Astrocyte (in vitro differentiated cells and primary cell): ENCODE measurements at regions not wholly inside any gene's neighbourhood (a gene's known extent, or its start where the extent isn't known, plus 50 kb on each side); places are given as distances from the start of the nearest gene placed in this dataset.

Source experiments
- DNase-seq: peaks from one replicate; pipeline ENCODE4 v3.0.0-alpha.2; 2010; ENCODE audit warnings: low read depth
- FAIRE-seq: peaks from 2 replicates; lab custom pipeline; 2011; peaks lifted over from hg19 to GRCh38; lab: Jason Lieb, UNC
- H2AFZ ChIP-seq: 2 replicates; pipeline ENCODE4 v1.6.0; 2012; ENCODE audit warnings: low read depth, low read length, inconsistent platforms
- H3K27ac ChIP-seq: 2 replicates; pipeline ENCODE4 v1.5.1; 2011; ENCODE audit warnings: low read depth, low read length, inconsistent platforms
- H3K27me3 ChIP-seq: 2 replicates; pipeline ENCODE4 v1.6.0; 2011; ENCODE audit warnings: low read length, inconsistent platforms; ENCODE audit not compliant: insufficient read depth
- H3K36me3 ChIP-seq: 2 replicates; pipeline ENCODE4 v1.5.1; 2011; ENCODE audit warnings: low read length, inconsistent platforms; ENCODE audit not compliant: insufficient read depth
- H3K4me1 ChIP-seq: 2 replicates; pipeline ENCODE4 v1.5.1; 2011; ENCODE audit warnings: low read length, inconsistent platforms; ENCODE audit not compliant: insufficient read depth
- H3K4me2 ChIP-seq: 2 replicates; pipeline ENCODE4 v1.6.0; 2012; ENCODE audit warnings: low read length, inconsistent platforms
- H3K4me3 ChIP-seq: 2 replicates; pipeline ENCODE4 v1.5.1; 2011; ENCODE audit warnings: low read depth, mild to moderate bottlenecking, low read length, inconsistent platforms; ENCODE audit not compliant: insufficient read depth
- H3K79me2 ChIP-seq: 2 replicates; pipeline ENCODE4 v1.6.0; 2012; ENCODE audit warnings: mild to moderate bottlenecking, low read length, inconsistent platforms; ENCODE audit not compliant: insufficient read depth
- H3K9ac ChIP-seq: 2 replicates; pipeline ENCODE4 v1.6.0; 2012; ENCODE audit warnings: mild to moderate bottlenecking, low read length, inconsistent platforms
- H3K9me3 ChIP-seq: 2 replicates; pipeline ENCODE4 v1.5.1; 2012; ENCODE audit warnings: low read depth, mild to moderate bottlenecking, low read length, inconsistent platforms; ENCODE audit not compliant: insufficient read depth
- H4K20me1 ChIP-seq: 2 replicates; pipeline ENCODE4 v1.6.0; 2012; ENCODE audit warnings: low read length, inconsistent platforms; ENCODE audit not compliant: insufficient read depth
- H3K27ac Mint-ChIP-seq: one replicate; pipeline ENCODE4 v1.8.0; 2021; ENCODE audit warnings: mild to moderate bottlenecking, mixed read lengths; ENCODE audit not compliant: unreplicated experiment
- H3K27me3 Mint-ChIP-seq: one replicate; pipeline ENCODE4 v1.8.0; 2021; ENCODE audit warnings: low read depth, mixed read lengths; ENCODE audit not compliant: unreplicated experiment
- H3K36me3 Mint-ChIP-seq: one replicate; pipeline ENCODE4 v1.8.0; 2021; ENCODE audit warnings: low read depth, mixed read lengths; ENCODE audit not compliant: unreplicated experiment
- H3K4me1 Mint-ChIP-seq: one replicate; pipeline ENCODE4 v1.8.0; 2021; ENCODE audit warnings: low read depth, mixed read lengths; ENCODE audit not compliant: unreplicated experiment
- H3K4me3 Mint-ChIP-seq: one replicate; pipeline ENCODE4 v1.8.0; 2021; ENCODE audit warnings: mild to moderate bottlenecking, moderate library complexity, mixed read lengths; ENCODE audit not compliant: unreplicated experiment
- H3K9me3 Mint-ChIP-seq: one replicate; pipeline ENCODE4 v1.8.0; 2021; ENCODE audit warnings: mild to moderate bottlenecking, mixed read lengths; ENCODE audit not compliant: unreplicated experiment
- EZH2 ChIP-seq: IDR thresholded peaks from 2 replicates; pipeline ENCODE4 v1.6.1; 2012; ENCODE audit warnings: mild to moderate bottlenecking, low read length, inconsistent platforms; ENCODE audit not compliant: insufficient read depth
- TF ChIP-seq, protein P1 (sequence below): IDR thresholded peaks from 2 replicates; pipeline ENCODE4 v1.5.1; 2011; ENCODE audit warnings: low read depth, mild to moderate bottlenecking, inconsistent platforms, low read length, moderate library complexity; ENCODE audit not compliant: insufficient read depth

DNA sequence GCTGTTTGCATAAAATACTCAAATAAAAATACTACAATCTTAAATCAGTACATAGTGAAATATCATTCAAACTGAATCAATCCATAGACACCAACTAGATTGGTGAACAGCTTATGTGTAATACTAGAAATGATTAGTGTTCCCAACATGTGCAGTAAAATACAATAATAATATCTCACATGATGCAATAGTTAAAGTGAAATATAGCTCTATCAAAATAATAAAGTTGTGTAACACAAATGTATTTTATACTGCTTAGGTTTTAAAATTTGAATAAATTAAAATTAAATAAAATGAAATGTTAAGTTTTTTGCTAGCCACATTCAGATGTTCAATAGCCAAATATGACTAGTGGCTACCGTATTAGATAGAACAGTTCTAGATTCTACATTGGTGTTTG lies 714.1 kb downstream of the ZNF385D start:
- DNase-seq, result no peak
- Histone ChIP-seq H2AFZ (no peak overlapping the region), H3K9ac (no peak overlapping the region), H3K9me3 (no peaks in the 10 kb centered on the region), H3K4me3 (no peak overlapping the region), H3K36me3 (no peaks in the 10 kb centered on the region), H4K20me1 (no peaks in the 10 kb centered on the region), H3K27me3 (no peaks in the 10 kb centered on the region), H3K79me2 (no peaks in the 10 kb centered on the region), H3K27ac (no peak overlapping the region), H3K4me2 (no peak overlapping the region), H3K4me1 (no peaks in the 10 kb centered on the region)
- Mint-ChIP-seq H3K4me3 (no peak overlapping the region), H3K4me1 (peaks cover 3% of the 10 kb centered on the region), H3K27ac (no peak overlapping the region), H3K9me3 (no peaks in the 10 kb centered on the region), H3K36me3 (no peaks in the 10 kb centered on the region), H3K27me3 (no peaks in the 10 kb centered on the region)
- FAIRE-seq, result no peak
- TF ChIP-seq EZH2, result no peak
- TF ChIP-seq, protein P1, sequence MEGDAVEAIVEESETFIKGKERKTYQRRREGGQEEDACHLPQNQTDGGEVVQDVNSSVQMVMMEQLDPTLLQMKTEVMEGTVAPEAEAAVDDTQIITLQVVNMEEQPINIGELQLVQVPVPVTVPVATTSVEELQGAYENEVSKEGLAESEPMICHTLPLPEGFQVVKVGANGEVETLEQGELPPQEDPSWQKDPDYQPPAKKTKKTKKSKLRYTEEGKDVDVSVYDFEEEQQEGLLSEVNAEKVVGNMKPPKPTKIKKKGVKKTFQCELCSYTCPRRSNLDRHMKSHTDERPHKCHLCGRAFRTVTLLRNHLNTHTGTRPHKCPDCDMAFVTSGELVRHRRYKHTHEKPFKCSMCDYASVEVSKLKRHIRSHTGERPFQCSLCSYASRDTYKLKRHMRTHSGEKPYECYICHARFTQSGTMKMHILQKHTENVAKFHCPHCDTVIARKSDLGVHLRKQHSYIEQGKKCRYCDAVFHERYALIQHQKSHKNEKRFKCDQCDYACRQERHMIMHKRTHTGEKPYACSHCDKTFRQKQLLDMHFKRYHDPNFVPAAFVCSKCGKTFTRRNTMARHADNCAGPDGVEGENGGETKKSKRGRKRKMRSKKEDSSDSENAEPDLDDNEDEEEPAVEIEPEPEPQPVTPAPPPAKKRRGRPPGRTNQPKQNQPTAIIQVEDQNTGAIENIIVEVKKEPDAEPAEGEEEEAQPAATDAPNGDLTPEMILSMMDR, result no peak

DNA sequence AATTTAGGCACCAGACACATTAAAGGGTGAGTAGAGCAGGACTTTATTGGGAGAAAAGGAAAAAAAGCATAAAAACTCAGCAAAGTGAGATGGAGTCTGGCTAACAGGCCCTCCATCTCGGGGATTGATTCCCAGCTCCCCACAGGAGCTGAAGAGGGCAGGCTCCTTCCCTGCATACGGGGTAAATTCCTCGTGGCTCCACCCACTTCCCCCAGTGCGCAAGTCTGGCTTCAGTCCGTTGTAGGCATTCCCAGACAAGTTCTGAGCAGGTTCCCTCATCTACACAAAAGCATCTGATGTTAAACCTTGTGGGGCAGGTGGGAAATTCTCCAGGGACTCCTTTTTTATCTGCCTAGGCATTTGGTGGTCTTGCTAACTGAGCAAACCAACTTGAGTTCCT lies 722.6 kb downstream of the ZNF385D start:
- Histone ChIP-seq H3K4me3 (no peak overlapping the region), H4K20me1 (no peaks in the 10 kb centered on the region), H3K79me2 (no peaks in the 10 kb centered on the region), H3K36me3 (no peaks in the 10 kb centered on the region), H2AFZ (no peak overlapping the region), H3K27me3 (no peaks in the 10 kb centered on the region), H3K27ac (no peak overlapping the region), H3K4me2 (no peak overlapping the region), H3K9ac (no peak overlapping the region), H3K4me1 (no peaks in the 10 kb centered on the region), H3K9me3 (no peaks in the 10 kb centered on the region)
- TF ChIP-seq, protein P1, result no peak
- TF ChIP-seq EZH2, result no peak
- Mint-ChIP-seq H3K9me3 (no peaks in the 10 kb centered on the region), H3K4me3 (no peak overlapping the region), H3K27ac (no peak overlapping the region), H3K36me3 (no peaks in the 10 kb centered on the region), H3K4me1 (no peaks in the 10 kb centered on the region), H3K27me3 (no peaks in the 10 kb centered on the region)
- FAIRE-seq, result no peak
- DNase-seq, result no peak

DNA sequence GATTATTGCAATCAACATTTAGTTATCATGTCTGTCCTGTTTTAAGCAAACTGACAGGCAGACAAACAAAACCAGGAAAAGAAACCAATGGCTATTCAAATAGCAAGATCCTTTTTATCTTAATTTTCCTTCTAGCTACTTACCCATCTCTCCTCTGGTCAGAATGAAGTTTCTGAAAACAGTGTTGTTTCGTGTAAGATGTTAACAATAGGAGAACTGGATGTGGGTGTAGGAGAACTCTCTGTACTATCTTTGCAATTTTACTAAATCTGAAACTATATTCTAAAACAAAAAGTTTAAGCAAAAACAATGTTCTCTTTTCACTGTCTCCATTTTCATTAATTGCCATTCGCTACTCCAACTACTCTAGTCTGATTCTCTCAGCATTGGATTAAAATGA lies 726.4 kb downstream of the ZNF385D start:
- no peak overlapping the region for H3K9ac ChIP-seq
- TF ChIP-seq EZH2, result no peak
- TF ChIP-seq, protein P1, result no peak
- H3K36me3 Mint-ChIP-seq, result no peaks in the 10 kb centered on the region
- no peak overlapping the region for H3K4me3 ChIP-seq
- no peaks in the 10 kb centered on the region for H3K4me1 ChIP-seq
- no peak overlapping the region for H3K4me3 Mint-ChIP-seq
- DNase-seq (no peak), FAIRE-seq (no peak)
- H4K20me1 ChIP-seq, result no peaks in the 10 kb centered on the region
- H3K27ac Mint-ChIP-seq, result no peak overlapping the region
- no peak overlapping the region for H2AFZ ChIP-seq
- H3K27me3 ChIP-seq, result no peaks in the 10 kb centered on the region
- no peaks in the 10 kb centered on the region for H3K27me3 Mint-ChIP-seq
- H3K9me3 ChIP-seq, result no peaks in the 10 kb centered on the region
- H3K9me3 Mint-ChIP-seq, result no peaks in the 10 kb centered on the region
- peaks cover 5% of the 10 kb centered on the region for H3K4me1 Mint-ChIP-seq
- no peaks in the 10 kb centered on the region for H3K79me2 ChIP-seq
- H3K27ac ChIP-seq, result no peak overlapping the region
- H3K36me3 ChIP-seq, result no peaks in the 10 kb centered on the region
- no peak overlapping the region for H3K4me2 ChIP-seq
